ENCODE measurements at regions not wholly inside any gene's neighbourhood (a gene's known extent, or its start where the extent isn't known, plus 50 kb on each side); places are given as distances from the start of the nearest gene placed in this dataset.
A peak's percentile ranks its signal among the peaks of the same experiment; 100 is the strongest.

GRCh38 chr3:69542089-69542804 is 156.4 kb upstream of the FRMD4B start:
- Histone ChIP-seq H3K36me3 (ENCODE audit: insufficient read depth, low read length) (no peaks in the 10 kb centered on the region), H3K9ac (ENCODE audit: low read depth, low read length) (no peak overlapping the region), H3K4me1 (ENCODE audit: control insufficient read depth, insufficient read depth, low read length) (peaks cover 5% of the 10 kb centered on the region), H3K27me3 (ENCODE audit: control insufficient read depth, insufficient read depth, low read length) (peaks cover 56% of the 10 kb centered on the region), H3K4me2 (ENCODE audit: low read length) (peak overlapping the region; percentile 75), H3K4me3 (ENCODE audit: low read length) (peak overlapping the region; percentile 61), H3K9me3 (replicated peaks; ENCODE audit: low read length) (no peaks in the 10 kb centered on the region)

DNA sequence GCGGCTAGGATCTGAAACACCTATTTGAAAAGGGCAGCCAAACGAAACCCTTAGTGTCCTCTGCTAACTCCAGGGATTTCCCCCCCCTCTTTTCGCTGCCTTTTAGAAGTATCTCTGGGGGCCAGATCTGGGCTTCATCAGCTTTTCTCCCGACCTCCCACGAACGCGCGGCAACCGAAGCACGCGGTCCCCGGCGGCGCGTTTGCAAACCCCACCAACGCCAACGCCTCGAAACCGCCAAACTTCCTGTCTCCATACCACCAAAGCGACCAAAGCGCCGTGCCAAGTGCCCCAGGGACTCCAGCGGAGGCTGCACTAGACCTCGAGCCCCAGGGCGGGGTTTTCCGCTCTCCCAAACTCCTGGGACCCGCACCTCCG is 155.8 kb upstream of the FRMD4B start:
- Histone ChIP-seq H3K4me3 (ENCODE audit: low read length) (peak overlapping the region; percentile 61), H3K4me1 (ENCODE audit: control insufficient read depth, insufficient read depth, low read length) (peaks cover 5% of the 10 kb centered on the region), H3K36me3 (ENCODE audit: insufficient read depth, low read length) (no peaks in the 10 kb centered on the region), H3K9ac (ENCODE audit: low read depth, low read length) (no peak overlapping the region), H3K9me3 (replicated peaks; ENCODE audit: low read length) (no peaks in the 10 kb centered on the region), H3K27me3 (ENCODE audit: control insufficient read depth, insufficient read depth, low read length) (peaks cover 59% of the 10 kb centered on the region), H3K4me2 (ENCODE audit: low read length) (peak overlapping the region; percentile 75)

DNA sequence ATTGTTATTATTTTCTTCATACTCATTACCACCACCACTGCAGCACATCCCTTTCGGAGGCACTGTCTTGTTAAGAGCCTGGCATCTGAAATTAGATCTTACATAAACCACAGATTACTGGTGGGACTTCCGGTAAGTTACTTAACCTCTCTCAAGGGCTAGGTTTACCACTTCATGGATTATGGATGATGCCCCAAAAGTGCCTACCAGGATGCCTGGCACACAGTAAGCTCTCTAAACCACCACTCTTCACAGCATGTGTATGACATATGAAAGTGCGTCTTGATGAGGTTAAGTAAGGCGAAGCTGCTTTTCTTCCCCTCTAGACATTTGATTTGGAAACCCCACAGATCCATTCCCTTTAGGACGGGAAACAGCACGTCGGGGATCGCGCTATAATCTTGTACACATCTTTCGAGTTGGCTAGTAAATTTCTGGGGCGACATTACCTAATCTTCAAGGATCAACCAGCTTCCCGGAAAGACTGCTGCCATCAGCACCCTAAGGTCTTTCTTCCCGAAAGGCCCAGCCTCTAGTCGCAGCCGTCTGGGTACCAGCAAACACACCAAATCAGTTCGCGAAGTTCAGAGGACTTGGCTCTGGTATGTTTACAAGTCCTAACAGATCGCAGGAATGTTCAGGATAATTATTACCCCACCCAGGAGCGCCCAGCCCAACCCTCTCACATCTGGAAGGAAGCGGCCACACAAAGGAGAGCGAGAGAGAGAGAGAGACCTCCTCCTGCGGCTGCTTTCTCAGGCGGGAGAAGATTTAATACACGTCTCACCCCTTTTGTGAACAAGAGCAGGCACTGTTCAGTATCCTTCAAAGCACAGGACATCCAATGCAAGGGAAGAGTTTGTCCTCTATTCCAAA is 155.1 kb upstream of the FRMD4B start:
- Histone ChIP-seq H3K4me3 (ENCODE audit: low read length) (no peak overlapping the region), H3K36me3 (ENCODE audit: insufficient read depth, low read length) (no peaks in the 10 kb centered on the region), H3K27me3 (ENCODE audit: control insufficient read depth, insufficient read depth, low read length) (peaks cover 59% of the 10 kb centered on the region), H3K9me3 (replicated peaks; ENCODE audit: low read length) (no peaks in the 10 kb centered on the region), H3K4me2 (ENCODE audit: low read length) (no peak overlapping the region), H3K9ac (ENCODE audit: low read depth, low read length) (no peak overlapping the region), H3K4me1 (ENCODE audit: control insufficient read depth, insufficient read depth, low read length) (peaks cover 5% of the 10 kb centered on the region)

DNA sequence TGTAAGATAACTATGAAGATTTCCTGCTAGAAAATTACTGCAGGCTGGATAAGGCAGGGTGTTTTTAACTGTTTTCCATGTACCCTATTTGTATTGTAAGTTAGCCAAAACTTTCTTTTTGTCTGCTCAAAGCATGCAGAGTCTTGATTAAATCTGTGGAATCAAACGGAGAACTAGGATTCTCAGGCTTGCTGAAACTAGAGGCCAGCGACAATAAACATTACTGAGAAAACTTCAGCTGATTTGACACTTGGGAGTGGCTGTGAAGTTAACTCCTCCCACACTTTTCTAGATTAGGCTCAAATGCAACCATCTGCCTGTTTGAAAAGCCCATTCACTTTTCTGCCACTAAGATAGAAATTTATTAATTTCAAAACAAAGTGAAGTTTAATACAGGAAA is 153.2 kb upstream of the FRMD4B start:
- peaks cover 57% of the 10 kb centered on the region for H3K27me3 ChIP-seq (ENCODE audit: control insufficient read depth, insufficient read depth, low read length)
- no peak overlapping the region for H3K9ac ChIP-seq (ENCODE audit: low read depth, low read length)

GRCh38 chr3:69538281-69538680 is 152.4 kb upstream of the FRMD4B start:
- peaks cover 5% of the 10 kb centered on the region for H3K4me1 ChIP-seq (ENCODE audit: control insufficient read depth, insufficient read depth, low read length)
- no peak overlapping the region for H3K4me3 ChIP-seq (ENCODE audit: low read length)
- H3K27me3 ChIP-seq (ENCODE audit: control insufficient read depth, insufficient read depth, low read length), result peaks cover 53% of the 10 kb centered on the region
- H3K9me3 ChIP-seq (replicated peaks; ENCODE audit: low read length), result no peaks in the 10 kb centered on the region
- H3K4me2 ChIP-seq (ENCODE audit: low read length), result no peak overlapping the region
- H3K36me3 ChIP-seq (ENCODE audit: insufficient read depth, low read length), result no peaks in the 10 kb centered on the region
- H3K9ac ChIP-seq (ENCODE audit: low read depth, low read length), result no peak overlapping the region

More for the DNA sequence above, 153.2 kb upstream of the FRMD4B start:
- Histone ChIP-seq H3K4me2 (ENCODE audit: low read length) (no peak overlapping the region), H3K4me3 (ENCODE audit: low read length) (no peak overlapping the region), H3K36me3 (ENCODE audit: insufficient read depth, low read length) (no peaks in the 10 kb centered on the region), H3K9me3 (replicated peaks; ENCODE audit: low read length) (no peaks in the 10 kb centered on the region), H3K4me1 (ENCODE audit: control insufficient read depth, insufficient read depth, low read length) (peaks cover 5% of the 10 kb centered on the region)

DNA sequence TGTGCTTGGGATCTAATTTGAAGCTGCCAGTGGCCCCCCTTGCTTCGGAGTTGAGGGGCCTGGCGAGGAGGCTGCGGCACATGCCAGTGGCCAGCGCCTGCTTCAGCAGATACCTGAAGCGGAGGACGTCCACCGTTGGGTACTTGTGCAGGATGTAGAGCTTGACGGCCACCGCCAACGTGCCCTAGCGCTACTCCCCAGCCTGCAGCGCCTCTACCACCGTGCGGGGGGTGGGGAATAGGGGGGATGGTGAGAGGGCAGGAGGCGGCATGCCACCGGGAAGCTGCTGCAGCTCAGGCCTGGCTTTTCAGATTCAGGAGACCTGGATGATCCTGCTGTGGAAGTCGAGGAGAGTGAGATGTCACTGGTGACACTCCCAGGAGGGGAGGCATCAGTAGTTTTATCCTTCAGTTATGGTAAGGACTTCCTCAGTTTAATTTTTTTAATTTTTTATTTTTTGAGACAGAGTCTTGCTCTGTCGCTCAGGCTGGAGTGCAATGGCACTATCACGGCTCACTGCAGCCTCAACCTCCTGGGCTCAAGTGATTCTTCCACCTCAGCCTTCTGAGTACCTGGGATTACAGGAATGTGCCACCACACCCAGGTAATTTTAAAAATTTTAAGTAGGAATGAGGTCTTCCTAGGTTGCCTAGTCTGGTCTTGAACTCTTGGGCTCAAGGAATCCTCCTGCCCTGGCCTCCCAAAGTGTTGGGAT is 150.6 kb upstream of the FRMD4B start:
- no peak overlapping the region for H3K4me2 ChIP-seq (ENCODE audit: low read length)
- H3K4me3 ChIP-seq (ENCODE audit: low read length), result no peak overlapping the region
- no peaks in the 10 kb centered on the region for H3K9me3 ChIP-seq (replicated peaks; ENCODE audit: low read length)
- H3K36me3 ChIP-seq (ENCODE audit: insufficient read depth, low read length), result no peaks in the 10 kb centered on the region
- peaks cover 2% of the 10 kb centered on the region for H3K4me1 ChIP-seq (ENCODE audit: control insufficient read depth, insufficient read depth, low read length)
- no peak overlapping the region for H3K9ac ChIP-seq (ENCODE audit: low read depth, low read length)
- H3K27me3 ChIP-seq (ENCODE audit: control insufficient read depth, insufficient read depth, low read length), result peaks cover 49% of the 10 kb centered on the region

GRCh38 chr3:69535613-69536012 is 149.7 kb upstream of the FRMD4B start:
- H3K36me3 ChIP-seq (ENCODE audit: insufficient read depth, low read length), result no peaks in the 10 kb centered on the region
- no peak overlapping the region for H3K4me2 ChIP-seq (ENCODE audit: low read length)
- no peak overlapping the region for H3K4me3 ChIP-seq (ENCODE audit: low read length)
- no peaks in the 10 kb centered on the region for H3K4me1 ChIP-seq (ENCODE audit: control insufficient read depth, insufficient read depth, low read length)
- H3K9me3 ChIP-seq (replicated peaks; ENCODE audit: low read length), result no peaks in the 10 kb centered on the region
- no peak overlapping the region for H3K9ac ChIP-seq (ENCODE audit: low read depth, low read length)
- H3K27me3 ChIP-seq (ENCODE audit: control insufficient read depth, insufficient read depth, low read length), result peaks cover 44% of the 10 kb centered on the region

GRCh38 chr3:69532547-69533224 is 146.8 kb upstream of the FRMD4B start:
- Histone ChIP-seq H3K4me3 (ENCODE audit: low read length) (no peak overlapping the region), H3K4me2 (ENCODE audit: low read length) (no peak overlapping the region), H3K9ac (ENCODE audit: low read depth, low read length) (no peak overlapping the region), H3K27me3 (ENCODE audit: control insufficient read depth, insufficient read depth, low read length) (peaks cover 28% of the 10 kb centered on the region), H3K9me3 (replicated peaks; ENCODE audit: low read length) (no peaks in the 10 kb centered on the region), H3K36me3 (ENCODE audit: insufficient read depth, low read length) (no peaks in the 10 kb centered on the region), H3K4me1 (ENCODE audit: control insufficient read depth, insufficient read depth, low read length) (no peaks in the 10 kb centered on the region)

DNA sequence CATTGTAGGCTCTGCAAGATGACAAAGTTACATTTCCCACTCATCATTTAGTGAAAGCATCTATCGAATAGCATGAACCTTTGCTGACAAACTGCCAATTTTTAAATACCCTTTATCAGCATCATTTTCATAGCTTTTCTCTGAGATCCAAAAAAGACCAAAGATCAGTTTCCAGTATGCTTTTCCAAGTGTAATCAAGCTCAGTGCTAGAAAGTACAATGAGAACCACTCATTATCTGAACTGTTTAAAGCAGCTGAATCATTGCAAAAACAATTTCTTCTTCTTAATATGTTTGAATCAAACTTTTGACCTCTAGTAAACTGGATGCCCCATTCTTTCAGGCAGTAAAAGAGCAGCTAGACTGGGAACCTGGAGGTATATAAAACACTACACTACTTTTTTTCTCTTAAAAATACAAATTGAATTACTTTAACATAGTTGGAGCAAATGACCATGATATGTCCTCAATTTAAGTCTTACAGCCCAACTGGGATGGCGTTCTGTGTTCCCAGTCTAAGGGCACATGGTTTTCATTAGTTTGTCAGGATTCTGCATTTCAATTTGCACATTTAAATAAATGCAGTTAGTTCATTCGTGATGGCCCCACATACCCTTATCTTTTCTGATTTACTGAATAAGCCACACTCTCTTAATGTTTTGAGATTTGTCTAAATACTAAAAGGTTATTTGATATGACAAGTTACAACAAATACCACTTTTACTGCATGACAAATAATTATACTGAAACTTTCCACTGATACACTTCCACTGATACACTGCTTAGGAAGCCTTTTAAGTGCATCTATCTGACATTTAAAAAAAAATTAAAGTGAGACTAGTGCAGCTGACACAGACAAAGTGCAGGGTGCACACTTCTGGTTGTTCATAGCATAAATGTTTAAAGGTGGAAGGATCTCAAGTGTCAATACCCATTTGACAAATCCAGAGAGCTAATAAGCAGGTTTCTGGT is 146.0 kb upstream of the FRMD4B start:
- Histone ChIP-seq H3K9me3 (replicated peaks; ENCODE audit: low read length) (no peaks in the 10 kb centered on the region), H3K4me2 (ENCODE audit: low read length) (no peak overlapping the region), H3K36me3 (ENCODE audit: insufficient read depth, low read length) (no peaks in the 10 kb centered on the region), H3K27me3 (ENCODE audit: control insufficient read depth, insufficient read depth, low read length) (peaks cover 26% of the 10 kb centered on the region), H3K4me1 (ENCODE audit: control insufficient read depth, insufficient read depth, low read length) (no peaks in the 10 kb centered on the region), H3K4me3 (ENCODE audit: low read length) (no peak overlapping the region), H3K9ac (ENCODE audit: low read depth, low read length) (no peak overlapping the region)

- Histone ChIP-seq H3K36me3 (ENCODE audit: insufficient read depth, low read length) (no peaks in the 10 kb centered on the region), H3K4me3 (ENCODE audit: low read length) (no peak overlapping the region), H3K27me3 (ENCODE audit: control insufficient read depth, insufficient read depth, low read length) (peaks cover 28% of the 10 kb centered on the region), H3K4me1 (ENCODE audit: control insufficient read depth, insufficient read depth, low read length) (no peaks in the 10 kb centered on the region), H3K9ac (ENCODE audit: low read depth, low read length) (no peak overlapping the region), H3K9me3 (replicated peaks; ENCODE audit: low read length) (no peaks in the 10 kb centered on the region), H3K4me2 (ENCODE audit: low read length) (no peak overlapping the region)
Observed at GRCh38 chr3:69530554-69530953, 144.7 kb upstream of the FRMD4B start.
